Retinal pigment epithelial cell (primary cell): ENCODE measurements at regions not wholly inside any gene's neighbourhood (a gene's known extent, or its start where the extent isn't known, plus 50 kb on each side); places are given as distances from the start of the nearest gene placed in this dataset.

ENCODE experiments used
- DNase-seq: peaks from one replicate; pipeline ENCODE4 v3.0.0-alpha.2; 2010; ENCODE audit warnings: low read depth
- H3K4me3 ChIP-seq: 2 replicates; pipeline ENCODE4 v1.5.1; 2011; ENCODE audit warnings: mild to moderate bottlenecking, low read length, control low read depth, moderate library complexity
- CTCF ChIP-seq: conservative IDR thresholded peaks from 2 replicates; pipeline ENCODE4 v1.5.1; 2011; ENCODE audit warnings: low read depth, low read length, control low read depth, inconsistent platforms

- TF ChIP-seq CTCF = no peak
These were observed 820.5 kb upstream of the ATXN8OS start for GRCh38 chr13:69287050-69287698.

DNA sequence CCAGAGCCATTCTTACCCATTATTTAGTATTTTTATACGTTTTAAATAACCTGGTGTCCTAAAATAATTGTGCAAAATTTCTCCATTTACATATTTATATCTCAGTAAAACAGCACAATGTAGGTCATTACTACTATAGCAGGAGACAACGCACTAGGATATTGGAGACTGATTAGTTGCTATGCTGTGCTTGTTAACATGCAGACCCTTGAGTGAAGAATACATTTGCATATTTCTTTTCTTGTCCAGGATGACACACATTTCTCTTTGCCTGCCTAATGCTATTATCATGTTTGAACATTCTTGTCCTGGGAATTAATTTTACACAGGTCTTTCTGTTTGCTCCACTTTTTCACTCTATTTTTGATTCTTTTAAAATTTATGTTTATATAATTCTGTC, 823.8 kb upstream of the ATXN8OS start:
- no peak overlapping the region for H3K4me3 ChIP-seq
- DNase-seq = no peak
- TF ChIP-seq CTCF = no peak

More at GRCh38 chr13:69287050-69287698, 820.5 kb upstream of the ATXN8OS start:
- DNase-seq = no peak
- no peak overlapping the region for H3K4me3 ChIP-seq

- no peak overlapping the region for H3K4me3 ChIP-seq
- no peak for TF ChIP-seq CTCF
- DNase-seq = no peak
These were observed 824.3 kb upstream of the ATXN8OS start for GRCh38 chr13:69283301-69283700.

DNA sequence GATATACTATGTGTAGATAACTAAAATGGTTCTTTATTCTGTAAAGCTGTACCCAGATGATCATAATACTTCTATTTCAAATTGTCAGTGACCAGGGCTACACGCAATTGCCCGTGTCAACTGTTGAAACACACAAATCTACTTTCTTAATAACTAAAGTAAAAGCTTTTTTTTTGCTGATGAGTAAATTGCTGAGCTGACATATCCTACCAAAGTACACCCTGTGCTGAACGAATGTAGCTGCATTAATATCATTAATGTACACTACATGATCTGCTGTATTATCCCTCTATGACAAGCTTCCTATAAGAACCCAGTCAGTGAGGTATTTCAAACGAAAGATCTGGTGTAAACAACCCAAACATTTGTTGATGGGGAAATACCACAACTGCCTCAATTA, 827.2 kb upstream of the ATXN8OS start:
- DNase-seq = no peak
- H3K4me3 ChIP-seq = no peak overlapping the region
- TF ChIP-seq CTCF = no peak

DNA sequence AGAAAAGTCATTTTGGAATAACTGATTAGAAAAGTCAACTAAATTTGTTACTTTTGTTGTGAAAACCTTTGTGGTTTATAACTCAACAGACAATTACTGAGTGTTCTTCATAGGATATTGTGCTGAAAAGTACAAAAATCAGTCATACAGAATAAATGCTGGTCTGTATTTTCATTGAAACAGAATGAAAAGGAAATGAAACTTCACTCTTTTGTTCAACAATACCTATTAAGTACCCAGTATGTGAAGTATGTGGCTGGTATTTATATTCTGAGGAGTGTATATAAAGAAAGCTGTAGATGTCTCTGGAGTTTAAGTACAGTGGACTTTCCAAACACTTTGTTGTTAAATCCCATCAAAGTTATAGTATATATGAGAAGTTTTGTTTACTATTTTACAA, 828.4 kb upstream of the ATXN8OS start:
- no peak overlapping the region for H3K4me3 ChIP-seq
- TF ChIP-seq CTCF = no peak
- DNase-seq = no peak

- H3K4me3 ChIP-seq = no peak overlapping the region
- DNase-seq = no peak
- TF ChIP-seq CTCF = no peak
These were observed 833.4 kb upstream of the ATXN8OS start for GRCh38 chr13:69274231-69274630.
